Activated naive CD4-positive, alpha-beta T cell treated with anti-CD3 and anti-CD28 coated beads, Interleukin-2, amount 50 U/mL, for 72 hours (primary cell): ENCODE measurements at regions not wholly inside any gene's neighbourhood (a gene's known extent, or its start where the extent isn't known, plus 50 kb on each side); places are given as distances from the start of the nearest gene placed in this dataset.

Experiments
- ATAC-seq, 2 donors: fragments of 150-1000 bp; cut with Tn5 transposase; 2 replicates each; pipeline ENCODE4 v1.10.0; 2021; ENCODE audit warnings: mild to moderate bottlenecking in 2 of 2, moderate library complexity in 2 of 2
- DNase-seq, 2 donors: peaks; one replicate each; pipeline ENCODE4 v3.0.0; 2021 to 2022; ENCODE audit warnings: low spot score in 2 of 2
- H3K27ac Mint-ChIP-seq, 2 donors: one replicate each; pipeline ENCODE4 v1.8.0; 2022; ENCODE audit warnings: mild to moderate bottlenecking in 2 of 2, mixed read lengths in 2 of 2
- H3K36me3 Mint-ChIP-seq, 2 donors: one replicate each; pipeline ENCODE4 v1.8.0; 2022; ENCODE audit warnings: mixed read lengths in 2 of 2
- H3K9me3 Mint-ChIP-seq, 2 donors: one replicate each; pipeline ENCODE4 v1.8.0; 2022; ENCODE audit warnings: mixed read lengths in 2 of 2

DNA sequence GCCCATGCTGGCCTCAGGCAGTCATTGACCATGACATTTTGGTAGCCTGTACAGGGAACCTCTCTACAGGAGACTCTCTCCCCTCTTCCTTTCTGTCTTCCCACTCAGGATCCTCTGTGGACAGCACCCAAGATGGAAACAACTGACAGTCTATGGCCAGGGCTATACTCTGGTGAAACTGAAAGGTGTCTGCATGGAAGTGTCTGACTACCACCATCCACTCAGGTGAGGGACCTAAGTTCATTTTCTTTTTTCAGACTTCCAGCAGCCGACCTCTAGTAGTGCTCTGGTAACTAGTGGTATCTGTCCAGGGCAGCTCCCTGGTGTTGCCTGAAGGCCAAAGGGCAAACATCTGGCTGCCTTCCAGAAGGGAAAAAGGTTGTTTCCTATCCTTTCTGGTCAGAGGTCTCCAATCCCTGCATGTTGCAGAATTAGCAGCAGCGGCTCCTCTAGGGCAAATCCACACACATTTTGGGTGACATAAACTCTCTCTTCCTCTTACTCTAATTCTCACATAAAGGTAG is 804.5 kb downstream of the C4orf33 start:
- DNase-seq (no peak), ATAC-seq (no peak)
- Mint-ChIP-seq H3K27ac (no peak overlapping the region), H3K9me3 (peaks cover 16 to 19% of the 10 kb centered on the region in 2 donors), H3K36me3 (peaks cover 0 to 4% of the 10 kb centered on the region in 2 donors)

DNA sequence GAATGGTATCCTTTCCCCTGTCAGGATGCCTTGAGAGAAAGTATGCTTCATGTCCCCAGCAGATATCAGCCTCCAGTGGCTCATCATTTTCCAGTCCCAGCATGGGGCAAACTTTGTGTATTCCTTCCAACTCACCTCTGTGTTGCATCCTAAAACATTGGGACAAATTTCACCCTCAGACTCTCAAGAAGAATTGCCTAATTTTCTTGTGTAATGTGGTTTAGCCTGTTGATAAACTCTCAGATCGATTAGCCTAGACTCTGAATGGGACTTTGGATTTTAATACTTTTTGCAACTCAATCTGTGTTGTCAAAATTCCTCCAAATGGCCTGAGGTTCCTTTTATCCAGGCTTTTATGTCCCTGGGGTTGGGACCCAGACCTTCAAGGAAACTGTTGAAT is 805.3 kb downstream of the C4orf33 start:
- no peak for DNase-seq
- Mint-ChIP-seq H3K36me3 (peaks cover 0 to 4% of the 10 kb centered on the region in 2 donors), H3K9me3 (peaks cover 15 to 19% of the 10 kb centered on the region in 2 donors), H3K27ac (no peak overlapping the region)
- no peak for ATAC-seq

DNA sequence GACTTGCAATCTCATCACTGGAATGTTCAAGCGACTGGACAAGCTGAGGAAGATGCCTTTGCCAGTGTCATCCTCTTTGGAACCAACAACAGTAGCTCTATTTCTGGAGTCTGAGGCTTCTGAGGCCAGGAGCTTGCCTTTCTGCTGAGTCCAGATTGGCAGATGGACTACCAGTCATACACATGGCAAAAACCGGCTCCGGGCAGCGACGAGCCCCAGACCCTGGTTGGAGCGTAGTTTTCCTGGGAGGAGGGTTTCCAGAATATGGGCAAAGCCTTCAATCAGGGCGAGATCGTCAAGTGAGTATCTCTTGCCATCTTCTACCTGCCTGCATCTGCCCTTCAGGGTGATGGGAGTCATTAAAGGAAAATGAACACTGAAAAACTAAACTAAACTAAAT is 807.9 kb downstream of the C4orf33 start:
- Mint-ChIP-seq H3K9me3 (peaks cover 15 to 16% of the 10 kb centered on the region in 2 donors), H3K27ac (no peak overlapping the region), H3K36me3 (peaks cover 0 to 4% of the 10 kb centered on the region in 2 donors)
- ATAC-seq (no peak), DNase-seq (no peak)

DNA sequence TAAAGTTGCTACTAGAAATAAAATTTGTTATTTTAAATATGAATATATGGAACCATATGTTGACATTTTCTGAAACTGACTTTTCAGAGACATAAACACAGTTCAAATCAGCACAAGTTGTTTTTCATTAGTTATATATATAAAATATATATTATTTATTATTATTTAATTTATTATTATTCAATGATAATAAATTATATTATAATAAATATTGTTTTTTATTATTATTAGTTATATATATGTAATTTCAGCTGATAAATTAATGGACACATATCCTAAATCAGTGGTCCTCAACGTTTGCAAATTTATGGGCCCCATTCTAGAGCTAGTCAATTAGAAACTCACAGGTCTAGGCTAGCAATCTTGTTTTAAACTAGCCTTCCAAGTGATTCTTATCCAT is 809.3 kb downstream of the C4orf33 start:
- no peak for ATAC-seq
- Mint-ChIP-seq H3K36me3 (peaks cover 0 to 4% of the 10 kb centered on the region in 2 donors), H3K9me3 (peaks cover 19 to 21% of the 10 kb centered on the region in 2 donors), H3K27ac (no peak overlapping the region)
- DNase-seq = no peak

DNA sequence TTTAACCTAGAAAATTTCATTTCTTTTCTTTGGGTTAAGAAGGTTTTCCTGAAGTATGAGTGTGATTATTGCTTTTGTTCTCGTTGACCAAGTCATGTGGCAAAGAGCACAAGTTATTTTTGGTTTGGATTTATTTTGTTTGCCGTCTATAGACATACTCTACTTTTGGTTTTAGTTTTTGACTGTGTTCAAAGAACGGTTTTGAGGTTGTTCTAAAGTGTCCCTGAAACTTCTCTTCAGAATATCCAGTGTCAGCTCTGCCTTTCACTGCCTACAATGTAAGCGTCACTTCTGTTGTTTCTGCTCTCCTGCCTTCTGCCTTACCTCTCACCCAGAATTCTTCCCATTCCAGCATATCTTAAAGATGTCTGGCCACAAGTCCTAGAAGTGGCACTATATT is 812.2 kb downstream of the C4orf33 start:
- DNase-seq (no peak), ATAC-seq (no peak)
- Mint-ChIP-seq H3K9me3 (peaks cover 11 to 13% of the 10 kb centered on the region in 2 donors), H3K27ac (no peak overlapping the region), H3K36me3 (no peaks in the 10 kb centered on the region)

DNA sequence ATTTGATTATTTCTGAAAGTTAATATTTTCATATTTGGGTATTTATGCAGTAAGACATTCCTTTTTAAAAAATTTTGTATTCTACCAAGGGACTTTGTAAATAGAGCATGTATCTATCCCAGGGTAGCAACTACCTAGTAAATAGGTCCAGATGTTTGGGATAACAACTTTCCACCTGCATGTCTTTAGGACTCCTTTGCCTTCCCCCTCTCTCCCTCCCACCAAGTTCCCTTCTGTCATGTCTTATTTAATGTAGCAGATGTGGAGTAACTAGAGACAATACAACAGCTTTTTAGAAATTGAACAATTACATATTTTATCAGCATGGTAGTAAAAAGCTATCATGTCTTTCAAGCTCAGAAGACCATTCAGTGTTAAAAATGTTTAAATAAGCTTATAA is 821.0 kb downstream of the C4orf33 start:
- H3K27ac Mint-ChIP-seq = no peak overlapping the region
- no peak for DNase-seq
- H3K9me3 Mint-ChIP-seq = peaks cover 0 to 4% of the 10 kb centered on the region in 2 donors
- no peak for ATAC-seq
- no peaks in the 10 kb centered on the region for H3K36me3 Mint-ChIP-seq

DNA sequence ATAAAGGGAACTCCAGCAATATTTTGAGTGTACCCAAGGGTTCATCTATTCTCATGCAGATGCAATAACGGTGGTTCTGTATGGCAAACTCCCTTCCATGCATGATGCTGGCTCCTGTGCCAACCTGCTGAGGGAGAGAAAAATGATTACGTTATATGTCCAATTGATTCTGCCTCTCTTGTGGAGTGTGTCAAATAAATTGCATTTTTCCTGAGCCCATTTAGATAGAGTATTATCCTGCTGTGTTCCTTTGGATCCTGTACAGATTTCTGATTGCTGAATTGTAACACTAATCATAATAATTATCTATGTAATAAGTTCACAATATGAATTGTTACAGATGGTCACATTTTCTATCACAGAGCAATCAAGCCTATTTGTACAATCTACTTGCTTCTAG is 821.7 kb downstream of the C4orf33 start:
- ATAC-seq (no peak), DNase-seq (no peak)
- no peaks in the 10 kb centered on the region for H3K36me3 Mint-ChIP-seq
- H3K9me3 Mint-ChIP-seq = peaks cover 0 to 4% of the 10 kb centered on the region in 2 donors
- no peak overlapping the region for H3K27ac Mint-ChIP-seq

DNA sequence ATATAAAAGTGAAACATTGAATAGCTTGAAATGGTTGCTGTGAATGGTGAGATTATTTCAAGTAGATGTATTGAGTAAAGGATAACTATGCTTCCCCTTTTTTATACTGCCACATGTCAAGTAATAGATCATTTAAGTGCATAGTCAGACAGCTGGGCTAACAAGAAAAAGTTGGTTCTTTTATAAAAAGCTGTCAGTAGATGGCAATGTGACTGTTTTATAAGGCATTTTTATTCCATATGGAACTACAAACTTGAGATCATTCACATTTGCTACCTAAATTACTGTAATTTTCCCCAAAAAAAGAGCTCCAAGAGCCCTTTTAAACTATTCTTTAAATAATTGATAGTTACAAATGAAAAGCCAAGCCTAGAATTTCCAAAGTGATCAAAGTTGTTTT is 831.0 kb downstream of the C4orf33 start:
- H3K36me3 Mint-ChIP-seq = no peaks in the 10 kb centered on the region
- DNase-seq (no peak), ATAC-seq (no peak)
- no peaks in the 10 kb centered on the region for H3K9me3 Mint-ChIP-seq
- no peak overlapping the region for H3K27ac Mint-ChIP-seq

DNA sequence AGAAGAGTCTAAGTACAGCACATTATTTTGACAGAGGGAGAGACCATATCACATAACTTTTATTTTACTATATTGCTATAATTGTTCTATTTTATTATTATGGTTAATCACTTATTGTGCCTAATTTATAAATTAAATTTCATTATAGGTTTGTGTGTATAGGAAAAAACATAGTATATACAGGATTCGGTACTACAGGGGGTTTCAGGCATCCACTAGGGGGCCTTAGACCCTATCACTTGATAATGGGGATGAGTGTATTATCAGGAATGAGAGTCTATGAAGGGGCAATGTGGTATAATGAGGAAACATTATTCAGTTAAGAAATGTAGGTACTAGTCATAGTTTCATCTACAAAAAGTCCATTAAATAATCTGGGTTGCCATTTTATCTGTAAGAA is 833.1 kb downstream of the C4orf33 start:
- H3K27ac Mint-ChIP-seq = no peak overlapping the region
- ATAC-seq = no peak

DNA sequence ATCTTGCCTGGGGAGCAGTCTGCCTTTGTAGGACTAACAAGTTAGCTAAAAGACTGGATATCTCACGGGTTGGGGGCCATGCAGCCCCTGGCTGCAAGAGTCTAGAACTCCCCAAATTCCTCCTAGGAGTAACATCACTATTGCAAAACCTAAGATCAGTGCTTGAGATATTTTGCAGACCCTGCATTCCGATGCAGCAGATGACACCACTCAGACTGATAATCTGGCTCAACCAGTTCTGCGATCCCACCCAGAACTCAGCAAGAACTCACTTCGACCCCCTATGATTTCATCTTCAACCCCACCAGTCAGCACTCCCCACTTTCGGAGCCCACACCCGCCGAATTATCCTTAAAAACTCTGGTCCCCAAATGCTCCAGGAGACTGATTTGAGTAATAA is 834.0 kb downstream of the C4orf33 start:
- Mint-ChIP-seq H3K27ac (no peak overlapping the region), H3K9me3 (no peaks in the 10 kb centered on the region), H3K36me3 (no peaks in the 10 kb centered on the region)
- ATAC-seq (no peak), DNase-seq (no peak)

More for the DNA sequence above, 833.1 kb downstream of the C4orf33 start:
- no peaks in the 10 kb centered on the region for H3K36me3 Mint-ChIP-seq
- no peaks in the 10 kb centered on the region for H3K9me3 Mint-ChIP-seq
- DNase-seq = no peak

DNA sequence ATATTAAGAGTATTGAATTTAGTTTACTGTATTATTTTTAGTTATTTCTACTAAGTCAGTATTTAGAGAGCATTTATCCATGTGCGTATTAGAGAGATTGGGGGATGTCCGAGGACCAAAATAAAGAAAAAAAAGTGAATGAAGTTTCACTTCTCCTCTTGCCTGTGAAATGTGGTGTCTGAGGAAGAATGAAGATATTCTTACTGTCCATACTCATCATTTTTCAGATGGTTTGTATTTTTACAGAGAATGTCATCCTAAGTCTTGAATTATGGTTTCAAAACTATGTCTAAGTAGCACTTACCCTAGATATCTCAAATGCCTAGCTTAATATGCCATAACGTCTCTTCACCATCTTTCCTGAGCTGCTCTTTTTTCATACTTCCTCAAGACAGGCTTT is 854.3 kb downstream of the C4orf33 start:
- ATAC-seq (no peak), DNase-seq (no peak)
- H3K36me3 Mint-ChIP-seq = no peaks in the 10 kb centered on the region
- H3K27ac Mint-ChIP-seq = no peak overlapping the region
- peaks cover 6 to 9% of the 10 kb centered on the region in 2 donors for H3K9me3 Mint-ChIP-seq

DNA sequence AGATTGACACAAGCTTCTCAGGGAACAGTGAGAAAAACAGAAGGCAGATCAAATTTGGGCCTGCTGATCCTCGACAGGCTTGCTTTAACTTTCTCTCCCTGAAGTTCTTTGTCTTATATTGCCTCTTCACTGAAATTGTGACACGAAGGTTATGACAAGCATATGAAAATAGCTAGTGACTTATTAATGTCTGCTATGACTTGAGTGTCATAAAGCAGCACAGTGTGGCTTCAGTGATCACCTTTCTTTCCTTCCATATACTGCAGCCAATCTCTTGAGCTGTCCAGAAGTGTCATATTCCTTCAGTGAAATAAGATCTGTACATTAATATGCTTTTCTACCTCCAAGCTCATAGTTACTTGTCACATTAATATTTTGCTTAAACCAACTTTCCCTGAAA is 870.2 kb downstream of the C4orf33 start:
- Mint-ChIP-seq H3K9me3 (no peaks in the 10 kb centered on the region), H3K27ac (no peak overlapping the region), H3K36me3 (no peaks in the 10 kb centered on the region)
- ATAC-seq (no peak), DNase-seq (no peak)

DNA sequence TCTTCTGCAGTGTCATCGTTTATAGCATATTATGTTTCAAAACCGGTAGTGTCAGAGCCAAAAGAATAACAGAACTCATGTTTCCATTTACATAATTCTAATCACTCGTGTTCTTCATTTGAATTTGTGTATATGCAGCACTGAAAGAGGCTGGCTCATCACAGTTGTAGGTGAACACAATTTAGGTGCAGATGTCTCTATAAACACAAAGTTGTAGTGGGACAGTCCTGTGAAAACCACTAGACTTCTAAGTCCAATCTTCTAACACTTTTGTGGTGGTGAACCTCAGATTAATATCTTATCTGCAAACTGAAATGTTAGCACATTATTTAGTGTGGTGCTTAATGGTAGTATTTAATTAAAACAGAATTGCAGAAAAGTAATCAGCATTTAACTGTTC is 872.4 kb downstream of the C4orf33 start:
- H3K27ac Mint-ChIP-seq = no peak overlapping the region
- ATAC-seq = no peak
- no peaks in the 10 kb centered on the region for H3K36me3 Mint-ChIP-seq
- no peak for DNase-seq
- H3K9me3 Mint-ChIP-seq = peaks cover 0 to 4% of the 10 kb centered on the region in 2 donors

DNA sequence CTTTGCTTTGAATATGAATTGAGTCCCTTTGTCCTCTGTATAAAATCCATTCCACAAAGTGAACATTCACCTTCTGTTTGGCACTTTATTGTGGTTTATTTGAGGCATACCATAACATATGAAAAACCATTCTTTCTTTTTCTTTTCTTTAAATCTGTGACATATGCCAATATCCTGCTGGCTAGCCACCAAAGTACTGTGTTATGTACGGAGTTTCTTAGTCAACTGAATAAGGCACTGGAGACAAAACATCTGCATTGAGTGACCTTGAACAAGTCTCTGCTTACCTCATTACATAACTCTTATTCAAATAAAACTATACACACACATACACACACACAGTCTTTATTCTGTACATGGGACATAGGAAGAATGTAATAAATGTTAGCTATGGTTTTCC is 872.8 kb downstream of the C4orf33 start:
- peaks cover 0 to 4% of the 10 kb centered on the region in 2 donors for H3K9me3 Mint-ChIP-seq
- H3K36me3 Mint-ChIP-seq = no peaks in the 10 kb centered on the region
- no peak overlapping the region for H3K27ac Mint-ChIP-seq
- ATAC-seq = no peak
- no peak for DNase-seq

DNA sequence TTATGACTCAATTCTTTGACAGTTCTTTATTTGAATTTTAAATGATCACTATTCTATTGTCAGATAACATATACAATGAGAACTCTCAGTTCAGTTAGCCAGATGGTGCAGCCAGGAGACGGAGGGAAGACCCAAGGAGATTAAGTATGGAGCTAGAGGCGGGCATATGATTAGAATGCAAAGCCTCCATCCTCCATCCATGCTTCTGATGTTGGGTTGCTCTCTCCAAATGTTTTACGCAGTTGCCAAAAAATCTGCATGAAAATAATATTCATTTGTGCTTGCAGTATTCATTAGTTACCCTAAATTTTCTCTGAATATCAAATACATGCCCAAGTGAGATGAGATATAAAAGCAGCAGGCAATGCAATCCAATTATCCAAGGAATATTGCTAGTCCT is 874.8 kb downstream of the C4orf33 start:
- DNase-seq (no peak), ATAC-seq (no peak)
- Mint-ChIP-seq H3K36me3 (no peaks in the 10 kb centered on the region), H3K9me3 (peaks cover under 1 to 4% of the 10 kb centered on the region in 2 donors), H3K27ac (no peak overlapping the region)

DNA sequence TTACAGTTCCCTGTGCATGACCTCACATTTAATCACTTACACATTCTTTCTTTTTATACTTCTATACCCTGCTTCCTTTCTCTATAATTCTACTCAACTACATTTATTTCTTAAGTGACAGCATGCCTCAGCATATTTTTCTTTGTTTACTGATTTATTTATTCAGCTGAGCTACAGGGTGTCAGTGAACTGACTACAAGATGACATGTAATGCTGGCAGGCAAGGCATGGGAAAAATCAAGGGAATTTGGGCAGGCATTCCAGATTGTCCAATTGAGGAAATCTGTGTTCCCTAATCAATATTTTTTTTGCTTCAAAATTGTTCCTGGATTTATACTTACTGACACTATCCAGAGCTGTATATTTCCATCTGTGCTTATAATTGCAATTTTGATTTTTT is 875.5 kb downstream of the C4orf33 start:
- Mint-ChIP-seq H3K36me3 (no peaks in the 10 kb centered on the region), H3K9me3 (peaks cover 3 to 4% of the 10 kb centered on the region in 2 donors), H3K27ac (no peak overlapping the region)
- DNase-seq (no peak), ATAC-seq (no peak)

DNA sequence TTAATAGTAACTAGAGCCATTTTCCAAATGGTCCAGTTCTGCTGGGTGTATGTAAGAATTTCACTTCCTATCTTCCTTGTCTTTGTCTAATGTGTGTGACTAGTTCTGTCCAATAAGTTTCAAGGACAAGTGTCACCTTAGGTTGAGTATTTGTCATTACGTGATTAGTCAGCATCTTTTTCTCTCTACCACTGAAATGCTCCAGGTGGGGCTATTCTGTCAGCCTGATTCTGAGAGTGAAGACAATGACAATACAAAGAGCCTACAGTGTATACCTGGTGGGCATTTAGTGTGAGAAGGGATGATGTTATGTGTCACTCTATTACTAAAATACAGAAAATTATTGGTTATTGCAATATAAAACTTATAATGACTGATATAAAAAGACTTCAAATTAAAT is 876.3 kb downstream of the C4orf33 start:
- Mint-ChIP-seq H3K27ac (no peak overlapping the region), H3K36me3 (no peaks in the 10 kb centered on the region)
- no peak for ATAC-seq

DNA sequence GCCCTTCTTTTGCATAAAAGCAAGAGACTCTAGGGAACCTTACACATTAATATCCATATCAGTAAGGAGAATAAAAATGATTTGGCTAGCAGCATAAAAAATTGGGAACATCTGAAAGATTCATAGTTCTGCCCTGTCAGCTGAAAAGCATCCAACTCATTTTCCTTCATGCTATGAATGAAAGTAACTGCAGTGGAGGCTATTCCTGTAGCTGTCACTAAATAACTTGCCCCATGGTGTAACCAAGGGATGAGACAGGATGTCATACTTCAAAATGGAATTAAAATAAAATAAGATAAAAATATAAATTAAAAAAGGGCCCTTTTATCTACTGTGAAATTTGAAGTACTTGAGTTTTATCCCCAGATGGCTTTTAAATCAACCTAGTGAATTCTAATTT is 878.8 kb downstream of the C4orf33 start:
- no peak for ATAC-seq
- DNase-seq = no peak
- H3K9me3 Mint-ChIP-seq = peaks cover 3 to 4% of the 10 kb centered on the region in 2 donors
- H3K36me3 Mint-ChIP-seq = no peaks in the 10 kb centered on the region
- no peak overlapping the region for H3K27ac Mint-ChIP-seq

More for the DNA sequence above, 876.3 kb downstream of the C4orf33 start:
- peaks cover 3 to 4% of the 10 kb centered on the region in 2 donors for H3K9me3 Mint-ChIP-seq
- no peak for DNase-seq

DNA sequence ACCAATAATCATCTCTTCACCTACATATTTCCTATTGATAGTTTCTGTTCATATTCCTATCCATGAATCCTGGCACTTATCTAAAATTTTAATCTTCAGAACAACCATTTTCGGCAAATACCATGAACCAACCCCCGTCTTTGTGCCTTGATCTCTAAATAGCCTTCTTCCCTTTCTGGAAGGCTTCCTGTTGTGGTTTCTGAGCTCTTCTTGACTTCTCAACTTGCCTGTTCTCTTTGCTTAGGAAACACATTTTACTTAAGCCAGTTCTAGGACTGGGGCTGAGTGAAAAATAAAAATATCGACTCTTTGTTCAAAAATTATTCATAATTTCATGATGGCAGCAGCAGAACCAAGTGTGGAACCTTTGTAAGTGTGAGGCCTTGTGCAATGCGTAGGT is 882.4 kb downstream of the C4orf33 start:
- no peak for ATAC-seq
- no peak for DNase-seq
- no peak overlapping the region for H3K27ac Mint-ChIP-seq
- no peaks in the 10 kb centered on the region for H3K36me3 Mint-ChIP-seq
- peaks cover 0 to 3% of the 10 kb centered on the region in 2 donors for H3K9me3 Mint-ChIP-seq
